ENCODE measurements at regions not wholly inside any gene's neighbourhood (a gene's known extent, or its start where the extent isn't known, plus 50 kb on each side); places are given as distances from the start of the nearest gene placed in this dataset.

DNA sequence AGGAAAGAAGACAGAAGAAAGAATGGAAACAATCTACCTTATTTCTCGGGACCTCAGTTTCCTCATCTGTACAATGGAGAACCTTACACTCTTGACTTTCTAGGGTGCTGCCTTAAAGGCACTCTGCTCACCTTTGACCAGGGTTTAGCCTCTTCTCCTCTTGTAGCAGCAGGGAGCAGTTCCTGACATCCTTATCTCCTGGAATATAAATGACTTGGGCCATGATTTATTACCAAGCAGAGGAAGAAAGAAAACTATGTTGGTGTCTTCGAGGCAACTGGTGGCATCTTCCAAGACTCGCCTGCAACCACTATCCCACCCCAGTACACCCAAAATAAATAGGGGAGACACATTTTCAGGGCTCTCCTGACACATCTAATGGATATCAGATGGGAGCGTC lies 314.2 kb downstream of the BUD13 start:
- Histone ChIP-seq H3K9me3 (ENCODE audit: low read length) (no peaks in the 10 kb centered on the region), H3K4me3 (replicated peaks in 1 of 3; ENCODE audit: insufficient read depth in 1 of 3, low read depth in 2 of 3, low read length in 3 of 3) (no peak overlapping the region), H3K9ac (ENCODE audit: insufficient read depth, low read depth, low read length) (no peak overlapping the region), H3K79me2 (ENCODE audit: insufficient read depth, low read length) (no peaks in the 10 kb centered on the region), H3K4me1 (ENCODE audit: insufficient read depth, low read length) (no peaks in the 10 kb centered on the region), H3K27ac (ENCODE audit: extremely low read length, insufficient read depth, low read length) (no peak overlapping the region), H2AFZ (ENCODE audit: low read length) (no peak overlapping the region), H3K27me3 (ENCODE audit: control insufficient read depth in 1 of 2, insufficient read depth in 2 of 2, low read length in 2 of 2) (no peaks in the 10 kb centered on the region), H3K36me3 (replicated peaks in 1 of 2; ENCODE audit: control insufficient read depth in 1 of 2, insufficient read depth in 2 of 2, low read length in 2 of 2) (no peaks in the 10 kb centered on the region), H3K4me2 (ENCODE audit: low read depth, low read length) (no peak overlapping the region), H4K20me1 (ENCODE audit: insufficient read depth, low read length) (no peaks in the 10 kb centered on the region)
- ChIA-PET CTCF (ENCODE audit: low intra/inter-chr PET ratio, low total read pairs) (no interaction called here), POLR2A (no interaction called here)
- no TSS peak for BruUV-seq (replicated peaks)
- in situ Hi-C loops (cut with HindIII; ENCODE audit: extremely low pct_ligation_motif_present, low pct_unique_long_range_greater_than_20kb): no loop called here
- ATAC-seq (no peak), DNase-seq (ENCODE audit: low spot score) (no peak), FAIRE-seq (no peak)
- WGBS (ENCODE audit: low lambda C conversion rate): 84% methylated on average over 4 of the region's 4 CpGs
- intact Hi-C loops (cut with micrococcal nuclease; ENCODE audit: unreplicated experiment): no loop called here
- TF ChIP-seq ZSCAN12 (CRISPR knock-in tag; IDR thresholded peaks at IDR 0.05) (no peak), RNF2 (conservative IDR thresholded peaks at IDR 0.05; ENCODE audit: low read depth) (no peak), ZNF883 (CRISPR knock-in tag; IDR thresholded peaks at IDR 0.05; ENCODE audit: not compliant biosample characterization) (no peak), TCF12 (IDR thresholded peaks at IDR 0.05) (no peak), TCF12 (CRISPR knock-in tag; IDR thresholded peaks at IDR 0.05) (no peak)

GRCh38 chr11:116457336-116458007 lies 315.3 kb downstream of the BUD13 start:
- 56% methylated on average over 10 of the region's 10 CpGs for WGBS (ENCODE audit: low lambda C conversion rate)
- H2AFZ ChIP-seq (ENCODE audit: low read length): no peak overlapping the region
- H3K27ac ChIP-seq (ENCODE audit: extremely low read length, insufficient read depth, low read length): no peak overlapping the region
- H3K79me2 ChIP-seq (ENCODE audit: insufficient read depth, low read length): no peaks in the 10 kb centered on the region
- CTCF ChIA-PET (ENCODE audit: low intra/inter-chr PET ratio, low total read pairs): no interaction called here
- no peak overlapping the region for H3K4me3 ChIP-seq (replicated peaks in 1 of 3; ENCODE audit: insufficient read depth in 1 of 3, low read depth in 2 of 3, low read length in 3 of 3)
- no peaks in the 10 kb centered on the region for H3K36me3 ChIP-seq (replicated peaks in 1 of 2; ENCODE audit: control insufficient read depth in 1 of 2, insufficient read depth in 2 of 2, low read length in 2 of 2)
- BruUV-seq (replicated peaks): no TSS peak
- no peaks in the 10 kb centered on the region for H3K27me3 ChIP-seq (ENCODE audit: control insufficient read depth in 1 of 2, insufficient read depth in 2 of 2, low read length in 2 of 2)
- H4K20me1 ChIP-seq (ENCODE audit: insufficient read depth, low read length): no peaks in the 10 kb centered on the region
- intact Hi-C loops (cut with micrococcal nuclease; ENCODE audit: unreplicated experiment): no loop called here
- TF ChIP-seq, protein P1, sequence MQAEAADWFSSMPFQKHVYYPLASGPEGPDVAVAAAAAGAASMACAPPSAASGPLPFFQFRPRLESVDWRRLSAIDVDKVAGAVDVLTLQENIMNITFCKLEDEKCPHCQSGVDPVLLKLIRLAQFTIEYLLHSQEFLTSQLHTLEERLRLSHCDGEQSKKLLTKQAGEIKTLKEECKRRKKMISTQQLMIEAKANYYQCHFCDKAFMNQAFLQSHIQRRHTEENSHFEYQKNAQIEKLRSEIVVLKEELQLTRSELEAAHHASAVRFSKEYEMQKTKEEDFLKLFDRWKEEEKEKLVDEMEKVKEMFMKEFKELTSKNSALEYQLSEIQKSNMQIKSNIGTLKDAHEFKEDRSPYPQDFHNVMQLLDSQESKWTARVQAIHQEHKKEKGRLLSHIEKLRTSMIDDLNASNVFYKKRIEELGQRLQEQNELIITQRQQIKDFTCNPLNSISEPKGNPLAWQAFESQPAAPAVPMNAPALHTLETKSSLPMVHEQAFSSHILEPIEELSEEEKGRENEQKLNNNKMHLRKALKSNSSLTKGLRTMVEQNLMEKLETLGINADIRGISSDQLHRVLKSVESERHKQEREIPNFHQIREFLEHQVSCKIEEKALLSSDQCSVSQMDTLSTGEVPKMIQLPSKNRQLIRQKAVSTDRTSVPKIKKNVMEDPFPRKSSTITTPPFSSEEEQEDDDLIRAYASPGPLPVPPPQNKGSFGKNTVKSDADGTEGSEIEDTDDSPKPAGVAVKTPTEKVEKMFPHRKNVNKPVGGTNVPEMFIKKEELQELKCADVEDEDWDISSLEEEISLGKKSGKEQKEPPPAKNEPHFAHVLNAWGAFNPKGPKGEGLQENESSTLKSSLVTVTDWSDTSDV (CRISPR knock-in tag; IDR thresholded peaks at IDR 0.05): no peak
- TF ChIP-seq TSC22D2 (CRISPR knock-in tag; IDR thresholded peaks at IDR 0.05; ENCODE audit: borderline replicate concordance) (no peak), EHMT2 (IDR thresholded peaks at IDR 0.05; ENCODE audit: borderline replicate concordance, low read depth, low read length) (no peak), ADNP (CRISPR knock-in tag; IDR thresholded peaks at IDR 0.05) (no peak), NR2C2 (CRISPR knock-in tag; IDR thresholded peaks at IDR 0.05; ENCODE audit: borderline replicate concordance) (no peak), ZNF264 (CRISPR knock-in tag; IDR thresholded peaks at IDR 0.05) (no peak), ZNF205 (CRISPR knock-in tag; IDR thresholded peaks at IDR 0.05) (no peak), ZNF362 (CRISPR knock-in tag; IDR thresholded peaks at IDR 0.05; ENCODE audit: borderline replicate concordance) (no peak)
- no peaks in the 10 kb centered on the region for H3K4me1 ChIP-seq (ENCODE audit: insufficient read depth, low read length)
- in situ Hi-C loops (cut with HindIII; ENCODE audit: extremely low pct_ligation_motif_present, low pct_unique_long_range_greater_than_20kb): no loop called here
- no peak overlapping the region for H3K4me2 ChIP-seq (ENCODE audit: low read depth, low read length)
- H3K9ac ChIP-seq (ENCODE audit: insufficient read depth, low read depth, low read length): no peak overlapping the region
- no peak for DNase-seq (ENCODE audit: low spot score)
- ATAC-seq: no peak
- FAIRE-seq: no peak
- POLR2A ChIA-PET: interaction anchor here (0.8 kb wide), 1 partner anchor 30 kb away, joined by 3 read pairs; no protein-coding TSS in a partner anchor
- H3K9me3 ChIP-seq (ENCODE audit: low read length): no peaks in the 10 kb centered on the region

Data from HepG2 (cell line).